ENCODE measurements at regions not wholly inside any gene's neighbourhood (a gene's known extent, or its start where the extent isn't known, plus 50 kb on each side); places are given as distances from the start of the nearest gene placed in this dataset.

- Mint-ChIP-seq H3K9me3 (ENCODE audit: unreplicated experiment) (no peaks in the 10 kb centered on the region), H3K4me1 (ENCODE audit: low read depth, unreplicated experiment) (peaks cover 10% of the 10 kb centered on the region), H3K36me3 (ENCODE audit: unreplicated experiment) (peaks cover 4% of the 10 kb centered on the region), H3K27ac (ENCODE audit: unreplicated experiment) (no peak overlapping the region), H3K27me3 (ENCODE audit: unreplicated experiment) (no peaks in the 10 kb centered on the region), H3K4me3 (ENCODE audit: unreplicated experiment) (no peak overlapping the region)
- DNase-seq: no peak
- no peak for TF ChIP-seq CTCF (IDR thresholded peaks at IDR 0.05; ENCODE audit: partially characterized antibody, unreplicated experiment)
Observed at GRCh38 chr7:69173846-69174245, 424.4 kb upstream of the AUTS2 start.

DNA sequence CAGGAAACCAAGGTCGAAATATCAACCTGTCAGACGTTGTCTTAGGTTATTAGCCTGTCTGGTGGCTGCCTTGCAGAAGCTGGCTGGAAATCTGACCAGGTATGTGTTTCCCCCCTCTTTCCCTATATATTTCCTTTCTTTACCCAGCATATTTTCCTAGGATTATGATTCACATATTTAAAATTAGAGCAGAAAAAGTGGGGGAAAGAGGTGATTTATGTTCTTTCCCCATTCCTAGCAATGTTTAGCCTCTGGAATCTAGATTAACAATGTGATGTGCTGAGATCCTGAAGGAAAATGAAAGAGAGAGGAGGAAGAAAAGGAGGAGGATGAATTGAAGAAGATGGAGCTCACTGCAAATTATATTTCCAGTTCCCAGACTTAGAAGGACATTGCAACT, 421.4 kb upstream of the AUTS2 start:
- Mint-ChIP-seq H3K4me1 (ENCODE audit: low read depth, unreplicated experiment) (peaks cover 10% of the 10 kb centered on the region), H3K36me3 (ENCODE audit: unreplicated experiment) (no peaks in the 10 kb centered on the region), H3K4me3 (ENCODE audit: unreplicated experiment) (no peak overlapping the region), H3K9me3 (ENCODE audit: unreplicated experiment) (no peaks in the 10 kb centered on the region), H3K27ac (ENCODE audit: unreplicated experiment) (no peak overlapping the region), H3K27me3 (ENCODE audit: unreplicated experiment) (peaks cover 1% of the 10 kb centered on the region)
- DNase-seq: no peak
- no peak for TF ChIP-seq CTCF (IDR thresholded peaks at IDR 0.05; ENCODE audit: partially characterized antibody, unreplicated experiment)

GRCh38 chr7:69177461-69177861, 420.8 kb upstream of the AUTS2 start:
- Mint-ChIP-seq H3K4me1 (ENCODE audit: low read depth, unreplicated experiment) (peaks cover 10% of the 10 kb centered on the region), H3K9me3 (ENCODE audit: unreplicated experiment) (no peaks in the 10 kb centered on the region), H3K27ac (ENCODE audit: unreplicated experiment) (no peak overlapping the region), H3K4me3 (ENCODE audit: unreplicated experiment) (no peak overlapping the region), H3K36me3 (ENCODE audit: unreplicated experiment) (no peaks in the 10 kb centered on the region), H3K27me3 (ENCODE audit: unreplicated experiment) (peaks cover 1% of the 10 kb centered on the region)
- no peak for TF ChIP-seq CTCF (IDR thresholded peaks at IDR 0.05; ENCODE audit: partially characterized antibody, unreplicated experiment)
- DNase-seq: no peak

GRCh38 chr7:69177941-69178494, 420.3 kb upstream of the AUTS2 start:
- Mint-ChIP-seq H3K4me1 (ENCODE audit: low read depth, unreplicated experiment) (peaks cover 4% of the 10 kb centered on the region), H3K9me3 (ENCODE audit: unreplicated experiment) (no peaks in the 10 kb centered on the region), H3K27me3 (ENCODE audit: unreplicated experiment) (peaks cover 1% of the 10 kb centered on the region), H3K36me3 (ENCODE audit: unreplicated experiment) (no peaks in the 10 kb centered on the region), H3K27ac (ENCODE audit: unreplicated experiment) (no peak overlapping the region), H3K4me3 (ENCODE audit: unreplicated experiment) (no peak overlapping the region)
- no peak for TF ChIP-seq CTCF (IDR thresholded peaks at IDR 0.05; ENCODE audit: partially characterized antibody, unreplicated experiment)
- no peak for DNase-seq

DNA sequence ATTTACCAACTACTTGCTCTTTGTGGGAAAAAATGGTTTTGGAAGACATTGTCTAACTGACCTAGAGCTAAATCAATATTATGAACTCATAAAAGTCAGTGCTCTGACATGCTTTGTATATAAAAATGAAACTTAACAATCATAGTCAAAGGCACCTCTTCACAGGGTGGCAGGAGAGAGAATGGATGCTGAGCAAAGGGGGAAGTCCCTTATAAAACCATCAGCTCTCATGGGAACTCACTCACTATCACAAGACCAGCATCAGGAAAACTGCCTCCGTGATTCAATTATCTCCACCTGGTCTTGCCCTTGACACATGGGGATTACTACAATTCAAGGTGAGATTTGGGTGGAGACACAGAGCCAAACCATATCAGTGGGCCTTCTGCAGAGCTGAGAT, 417.6 kb upstream of the AUTS2 start:
- no peak for TF ChIP-seq CTCF (IDR thresholded peaks at IDR 0.05; ENCODE audit: partially characterized antibody, unreplicated experiment)
- Mint-ChIP-seq H3K4me3 (ENCODE audit: unreplicated experiment) (no peak overlapping the region), H3K4me1 (ENCODE audit: low read depth, unreplicated experiment) (no peaks in the 10 kb centered on the region), H3K27ac (ENCODE audit: unreplicated experiment) (no peak overlapping the region), H3K36me3 (ENCODE audit: unreplicated experiment) (no peaks in the 10 kb centered on the region), H3K9me3 (ENCODE audit: unreplicated experiment) (no peaks in the 10 kb centered on the region), H3K27me3 (ENCODE audit: unreplicated experiment) (peaks cover 1% of the 10 kb centered on the region)
- DNase-seq: no peak
